GM10266 (cell line): ENCODE measurements at regions not wholly inside any gene's neighbourhood (a gene's known extent, or its start where the extent isn't known, plus 50 kb on each side); places are given as distances from the start of the nearest gene placed in this dataset.

ENCODE experiments used
- DNase-seq: peaks from one replicate; pipeline ENCODE4 v3.0.0; 2012; ENCODE audit errors: extremely low spot score
- CTCF ChIP-seq: IDR thresholded peaks from 2 replicates; pipeline ENCODE4 v1.5.1; 2012; ENCODE audit warnings: mild to moderate bottlenecking, low read depth; ENCODE audit not compliant: control insufficient read depth, insufficient read depth; ENCODE audit errors: missing control alignments

DNA sequence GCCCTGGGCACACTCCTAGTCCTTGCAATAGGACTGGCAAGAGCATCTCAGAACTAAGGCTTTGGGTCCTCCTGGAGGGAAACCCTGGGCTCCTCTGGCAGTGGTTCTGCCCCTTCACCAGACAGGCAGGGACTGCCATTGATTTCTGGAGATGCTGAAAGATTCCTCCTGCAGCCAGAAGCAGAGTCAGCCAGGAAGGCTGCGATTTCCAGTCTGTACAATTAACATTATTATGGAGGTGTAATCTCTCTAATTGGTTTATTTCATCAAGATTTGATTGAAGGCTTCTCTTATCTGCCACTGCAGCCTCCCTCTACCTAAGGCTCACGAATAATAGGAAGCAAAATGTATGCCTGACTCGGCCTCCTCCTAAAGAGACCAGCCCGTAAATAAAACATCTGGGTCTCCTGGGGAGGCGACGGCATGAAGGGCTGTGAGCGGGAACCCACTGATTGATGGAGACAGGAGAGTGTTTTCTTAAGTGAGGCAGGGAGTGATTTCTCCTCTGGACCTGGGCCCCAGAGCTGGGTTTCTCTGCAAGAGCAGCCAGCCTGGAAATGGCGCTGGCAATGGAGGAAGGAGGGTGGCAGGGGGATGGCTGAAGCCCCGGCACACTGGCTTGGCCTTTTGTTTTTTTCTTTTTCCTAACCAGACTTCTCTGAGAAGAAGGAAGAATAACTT lies 689.6 kb downstream of the DHX35 start:
- TF ChIP-seq CTCF: no peak
- DNase-seq: no peak

- DNase-seq: no peak
- no peak for TF ChIP-seq CTCF
Measured at GRCh38 chr20:39646874-39647413, 684.8 kb downstream of the DHX35 start.

GRCh38 chr20:39645131-39645530 lies 683.0 kb downstream of the DHX35 start:
- no peak for TF ChIP-seq CTCF
- no peak for DNase-seq

GRCh38 chr20:39643292-39643691 lies 681.1 kb downstream of the DHX35 start:
- no peak for TF ChIP-seq CTCF
- no peak for DNase-seq

DNA sequence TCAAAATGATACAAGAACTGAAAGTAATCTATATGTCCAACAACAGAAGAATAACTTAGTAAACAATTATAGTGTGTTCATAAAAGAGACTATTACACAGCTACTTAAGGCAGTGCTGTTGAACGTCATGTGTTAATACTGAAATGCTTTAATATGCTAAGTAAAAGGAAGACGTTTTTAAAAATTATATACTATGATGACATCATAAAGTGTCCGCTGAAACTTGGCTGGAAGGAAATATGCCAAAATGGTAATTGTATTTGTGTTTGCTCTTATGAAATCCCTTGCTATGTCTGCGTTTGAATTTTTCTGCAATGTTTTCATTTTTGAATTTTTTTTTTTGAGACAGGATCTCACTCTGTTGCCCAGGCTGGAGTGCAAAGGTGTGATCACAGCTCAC lies 679.3 kb downstream of the DHX35 start:
- TF ChIP-seq CTCF: no peak
- no peak for DNase-seq

DNA sequence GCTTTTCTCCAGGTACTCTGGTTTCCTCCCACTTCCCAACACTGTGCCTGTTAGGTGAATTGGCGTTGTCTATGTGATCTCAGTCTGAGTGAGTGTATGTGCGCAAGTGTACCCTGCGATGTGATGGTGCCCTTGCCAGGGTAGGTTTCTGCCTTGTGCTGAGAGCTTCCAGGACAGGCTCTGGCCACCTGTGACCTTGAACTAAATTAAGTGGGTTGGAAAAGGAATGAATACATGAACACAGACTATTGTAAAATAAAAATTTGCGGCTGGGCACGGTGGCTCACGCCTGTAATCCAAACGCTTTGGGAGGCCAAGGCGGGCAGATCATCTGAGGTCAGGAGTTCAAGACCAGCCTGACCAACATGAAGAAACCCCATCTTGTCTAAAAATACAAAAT lies 678.0 kb downstream of the DHX35 start:
- no peak for TF ChIP-seq CTCF
- no peak for DNase-seq

DNA sequence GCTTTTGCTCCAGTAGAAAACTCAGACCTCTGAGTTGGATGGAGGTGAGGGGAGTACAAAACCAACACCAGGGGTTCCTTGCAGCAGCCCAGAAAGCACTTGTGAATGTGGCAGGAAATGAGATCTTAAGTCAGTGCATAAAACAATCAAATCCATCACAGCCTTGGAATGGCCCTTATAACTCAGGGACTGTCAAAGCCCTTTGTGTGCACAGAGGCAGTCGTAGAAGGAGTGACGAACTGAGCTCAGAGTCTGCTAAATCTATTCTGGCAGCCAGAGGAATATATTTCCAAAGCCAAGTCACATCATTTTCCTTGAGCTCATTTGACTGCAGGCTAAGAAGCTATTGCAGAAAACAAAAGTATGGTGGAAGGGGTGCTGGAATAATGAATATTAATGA lies 676.6 kb downstream of the DHX35 start:
- no peak for DNase-seq
- no peak for TF ChIP-seq CTCF
